B cell (primary cell): ENCODE measurements at regions not wholly inside any gene's neighbourhood (a gene's known extent, or its start where the extent isn't known, plus 50 kb on each side); places are given as distances from the start of the nearest gene placed in this dataset.

Experiments
- ATAC-seq: fragments of 200-7000 bp; cut with Tn5 transposase; one replicate; pipeline ENCODE4 v1.10.0; 2021; ENCODE audit warnings: low read depth, mild to moderate bottlenecking, moderate number of reproducible peaks, moderate library complexity
- CTCF ChIA-PET: fragments of 350-600 bp; sonication (Branson Sonifier 250); formaldehyde crosslinking; loops from one replicate; lab custom pipeline; 2021; ENCODE audit warnings: antibody characterized with exemption, inconsistent platforms; lab: Charles Lee
- POLR2A ChIA-PET: fragments of 350-600 bp; sonication (Branson Sonifier 250); formaldehyde crosslinking; loops from one replicate; lab custom pipeline; 2021; ENCODE audit warnings: antibody characterized with exemption; lab: Charles Lee
- DNase-seq: peaks from one replicate; pipeline ENCODE4 v3.0.0; 2013
- H2AFZ ChIP-seq: 2 replicates; pipeline ENCODE4 v1.6.1; 2012; ENCODE audit warnings: mild to moderate bottlenecking, low read depth, low read length; ENCODE audit not compliant: insufficient read depth, poor library complexity, severe bottlenecking
- H3K27ac ChIP-seq, 2 donors: 1 replicate in 1 of 2; 2 replicates in 1 of 2; pipeline ENCODE4 v1.5.1; 2012 to 2013; ENCODE audit warnings: low read length in 2 of 2, mild to moderate bottlenecking in 2 of 2, moderate library complexity in 1 of 2
- H3K27me3 ChIP-seq, 4 experiments: fragments of 200-600 bp in 1 of 4; sonication (generic) in 1 of 4; replicated peaks in 1 of 4; 1 replicate in 2 of 4; 2 replicates in 2 of 4; pipeline versions ENCODE4 v1.6.1 to v1.7.0; 2013 to 2016; ENCODE audit warnings: low read length in 3 of 4, mild to moderate bottlenecking in 2 of 4, mixed read lengths in 1 of 4, moderate library complexity in 1 of 4; ENCODE audit not compliant: insufficient read depth in 4 of 4, control insufficient read depth in 3 of 4; ENCODE audit errors: control extremely low read depth in 1 of 4
- H3K36me3 ChIP-seq, 2 experiments: replicated peaks in 1 of 2; 1 replicate in 1 of 2; 2 replicates in 1 of 2; pipeline versions ENCODE4 v1.6.1 to v1.7.1; 2013; ENCODE audit warnings: low read length in 1 of 2; ENCODE audit not compliant: insufficient read depth in 2 of 2, control insufficient read depth in 1 of 2; ENCODE audit errors: control extremely low read depth in 1 of 2, extremely low read depth in 1 of 2
- H3K4me1 ChIP-seq, 2 donors: fragments of 200-600 bp in 1 of 2; sonication (generic) in 1 of 2; 1 replicate in 1 of 2; 2 replicates in 1 of 2; pipeline versions ENCODE4 v1.5.1 to v1.6.1; 2013 to 2017; ENCODE audit warnings: low read length in 2 of 2; ENCODE audit not compliant: control insufficient read depth in 2 of 2, insufficient read depth in 2 of 2
- H3K4me2 ChIP-seq: replicated peaks from 2 replicates; pipeline ENCODE3; 2012; ENCODE audit warnings: mild to moderate bottlenecking, low read depth, low read length; ENCODE audit not compliant: poor library complexity, severe bottlenecking
- H3K4me3 ChIP-seq, 5 experiments: fragments of 200-600 bp in 1 of 5; sonication (generic) in 1 of 5; 1 replicate in 3 of 5; 2 replicates in 2 of 5; pipeline versions ENCODE4 v1.5.1 to v1.7.0; 2011 to 2016; ENCODE audit warnings: low read length in 4 of 5, mild to moderate bottlenecking in 4 of 5, low read depth in 2 of 5, control low read depth in 1 of 5, moderate library complexity in 1 of 5; ENCODE audit not compliant: insufficient read depth in 1 of 5; ENCODE audit errors: control extremely low read depth in 1 of 5, extremely low read depth in 1 of 5
- H3K79me2 ChIP-seq: fragments of 200-600 bp; sonication (generic); one replicate; pipeline ENCODE4 v1.6.0; 2016; ENCODE audit warnings: low read length; ENCODE audit not compliant: control insufficient read depth, insufficient read depth
- H3K9ac ChIP-seq: fragments of 200-600 bp; sonication (generic); 2 replicates; pipeline ENCODE4 v1.6.1; 2017; ENCODE audit warnings: mild to moderate bottlenecking, low read length, moderate library complexity
- H3K9me3 ChIP-seq, 3 donors: one replicate each; pipeline versions ENCODE4 v1.6.1 to v1.7.1; 2013; ENCODE audit warnings: low read length in 2 of 3; ENCODE audit not compliant: control insufficient read depth in 2 of 3, insufficient read depth in 1 of 3; ENCODE audit errors: control extremely low read depth in 1 of 3
- H4K20me1 ChIP-seq: 2 replicates; pipeline ENCODE4 v1.6.0; 2012; ENCODE audit warnings: mild to moderate bottlenecking, low read length; ENCODE audit not compliant: insufficient read depth, control insufficient read depth, poor library complexity, severe bottlenecking
- H3K27ac Mint-ChIP-seq: one replicate; pipeline ENCODE4 v1.8.0; 2021; ENCODE audit warnings: mixed read lengths
- H3K27me3 Mint-ChIP-seq: one replicate; pipeline ENCODE4 v1.8.0; 2021; ENCODE audit warnings: mixed read lengths
- H3K4me1 Mint-ChIP-seq: one replicate; pipeline ENCODE4 v1.8.0; 2021; ENCODE audit warnings: mixed read lengths
- H3K4me3 Mint-ChIP-seq: one replicate; pipeline ENCODE4 v1.8.0; 2021; ENCODE audit warnings: mixed read lengths
- H3K9me3 Mint-ChIP-seq: one replicate; pipeline ENCODE4 v1.8.0; 2022; ENCODE audit warnings: mixed read lengths; ENCODE audit not compliant: insufficient read depth
- EZH2 ChIP-seq: IDR thresholded peaks from 2 replicates; pipeline ENCODE4 v1.6.1; 2012; ENCODE audit warnings: borderline replicate concordance, low read depth, mild to moderate bottlenecking, moderate library complexity, low read length; ENCODE audit not compliant: insufficient read depth, poor library complexity, severe bottlenecking
- WGBS: methylation state at CpG from one replicate; pipeline ENCODE4 v1.1.5; 2013; ENCODE audit warnings: missing lambda C conversion rate; ENCODE audit not compliant: insufficient coverage; 5-methylcytosine and 5-hydroxymethylcytosine counted together
- intact Hi-C: fragments of 100-400 bp; cut with micrococcal nuclease; formaldehyde crosslinking; loops from one replicate; pipeline ENCODE4 v1.10.0; 2022
- TF ChIP-seq, protein P1 (sequence below): fragments of 200-600 bp; IDR thresholded peaks from one replicate; pipeline ENCODE4 v1.8.0; 2022; ENCODE audit warnings: antibody characterized with exemption, mild to moderate bottlenecking

DNA sequence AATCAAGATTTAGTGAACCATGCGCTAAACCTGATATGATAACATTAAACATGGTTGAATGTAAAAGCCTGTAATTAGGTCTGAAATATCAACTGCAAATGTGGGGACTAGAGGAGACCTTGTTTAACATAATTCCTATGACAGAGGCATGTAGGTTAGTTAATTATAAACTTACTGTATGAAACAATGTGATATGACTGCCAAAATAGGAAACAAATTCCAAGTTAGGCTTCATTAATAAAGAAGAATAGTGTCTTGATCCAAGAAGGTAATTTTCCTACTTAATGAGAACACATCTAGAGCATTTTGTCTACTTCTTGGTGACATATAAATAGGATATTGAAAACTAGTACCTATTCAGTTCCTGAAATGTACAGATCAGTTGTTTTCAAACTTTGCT is 136.2 kb upstream of the TARS1 start:
- Histone ChIP-seq H3K9me3 (no peaks in the 10 kb centered on the region), H3K27me3 (no peaks in the 10 kb centered on the region), H4K20me1 (no peaks in the 10 kb centered on the region), H3K4me3 (no peak overlapping the region), H3K79me2 (no peaks in the 10 kb centered on the region), H3K4me1 (peaks cover 11% of the 10 kb centered on the region in 2 donors), H2AFZ (no peak overlapping the region), H3K27ac (no peak overlapping the region), H3K4me2 (no peak overlapping the region), H3K36me3 (no peaks in the 10 kb centered on the region), H3K9ac (no peak overlapping the region)
- DNase-seq, result no peak
- TF ChIP-seq EZH2, result no peak
- TF ChIP-seq, protein P1, sequence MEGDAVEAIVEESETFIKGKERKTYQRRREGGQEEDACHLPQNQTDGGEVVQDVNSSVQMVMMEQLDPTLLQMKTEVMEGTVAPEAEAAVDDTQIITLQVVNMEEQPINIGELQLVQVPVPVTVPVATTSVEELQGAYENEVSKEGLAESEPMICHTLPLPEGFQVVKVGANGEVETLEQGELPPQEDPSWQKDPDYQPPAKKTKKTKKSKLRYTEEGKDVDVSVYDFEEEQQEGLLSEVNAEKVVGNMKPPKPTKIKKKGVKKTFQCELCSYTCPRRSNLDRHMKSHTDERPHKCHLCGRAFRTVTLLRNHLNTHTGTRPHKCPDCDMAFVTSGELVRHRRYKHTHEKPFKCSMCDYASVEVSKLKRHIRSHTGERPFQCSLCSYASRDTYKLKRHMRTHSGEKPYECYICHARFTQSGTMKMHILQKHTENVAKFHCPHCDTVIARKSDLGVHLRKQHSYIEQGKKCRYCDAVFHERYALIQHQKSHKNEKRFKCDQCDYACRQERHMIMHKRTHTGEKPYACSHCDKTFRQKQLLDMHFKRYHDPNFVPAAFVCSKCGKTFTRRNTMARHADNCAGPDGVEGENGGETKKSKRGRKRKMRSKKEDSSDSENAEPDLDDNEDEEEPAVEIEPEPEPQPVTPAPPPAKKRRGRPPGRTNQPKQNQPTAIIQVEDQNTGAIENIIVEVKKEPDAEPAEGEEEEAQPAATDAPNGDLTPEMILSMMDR, result no peak
- WGBS, result no CpG with 5 or more reads among the region's 1 CpG
- CTCF ChIA-PET, result no interaction called here
- Mint-ChIP-seq H3K4me3 (no peak overlapping the region), H3K27ac (no peak overlapping the region), H3K4me1 (peaks cover 11% of the 10 kb centered on the region), H3K27me3 (no peaks in the 10 kb centered on the region), H3K9me3 (no peaks in the 10 kb centered on the region)
- no peak for ATAC-seq
- POLR2A ChIA-PET, result no interaction called here
- intact Hi-C loops, result no loop called here

DNA sequence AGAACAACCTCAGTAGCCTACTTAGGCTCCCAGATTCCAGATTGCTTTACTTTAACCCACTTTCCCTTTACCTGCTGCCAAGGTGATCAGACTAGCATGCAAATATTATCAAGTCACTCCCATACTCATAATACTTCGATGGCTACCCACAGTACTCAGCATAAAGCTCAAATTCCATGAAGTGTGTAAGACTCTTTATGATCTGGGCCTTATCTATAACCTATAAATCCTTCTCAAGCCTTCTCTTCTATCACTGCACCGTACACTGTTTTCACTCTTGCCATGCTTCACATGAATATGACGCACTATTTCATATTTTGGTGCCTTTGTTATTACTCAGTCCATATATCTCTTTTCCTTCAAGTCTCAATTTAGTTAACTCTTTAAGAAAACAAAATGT is 135.2 kb upstream of the TARS1 start:
- Histone ChIP-seq H3K4me2 (no peak overlapping the region), H3K36me3 (no peaks in the 10 kb centered on the region), H3K27me3 (no peaks in the 10 kb centered on the region), H2AFZ (no peak overlapping the region), H3K4me1 (peaks cover under 1 to 2% of the 10 kb centered on the region in 2 donors), H3K9me3 (no peaks in the 10 kb centered on the region), H3K9ac (no peak overlapping the region), H3K79me2 (no peaks in the 10 kb centered on the region), H3K4me3 (no peak overlapping the region), H4K20me1 (no peaks in the 10 kb centered on the region), H3K27ac (no peak overlapping the region)
- H3K27ac Mint-ChIP-seq, result no peak overlapping the region
- CTCF ChIA-PET, result no interaction called here
- POLR2A ChIA-PET, result no interaction called here
- intact Hi-C loops, result no loop called here
- H3K9me3 Mint-ChIP-seq, result no peaks in the 10 kb centered on the region
- no peak for DNase-seq
- ATAC-seq, result no peak
- no peak overlapping the region for H3K4me3 Mint-ChIP-seq
- H3K27me3 Mint-ChIP-seq, result no peaks in the 10 kb centered on the region
- WGBS, result 71% methylated on average over 1 of the region's 3 CpGs
- TF ChIP-seq, protein P1, result no peak
- TF ChIP-seq EZH2, result no peak
- H3K4me1 Mint-ChIP-seq, result peaks cover 2% of the 10 kb centered on the region
